NCI-H526 (cell line): ENCODE measurements at regions not wholly inside any gene's neighbourhood (a gene's known extent, or its start where the extent isn't known, plus 50 kb on each side); places are given as distances from the start of the nearest gene placed in this dataset.

Experiments used
- DNase-seq, 2 experiments: peaks; one replicate each; lab custom pipeline; 2025; lab: John Stamatoyannopoulos, UW

DNA sequence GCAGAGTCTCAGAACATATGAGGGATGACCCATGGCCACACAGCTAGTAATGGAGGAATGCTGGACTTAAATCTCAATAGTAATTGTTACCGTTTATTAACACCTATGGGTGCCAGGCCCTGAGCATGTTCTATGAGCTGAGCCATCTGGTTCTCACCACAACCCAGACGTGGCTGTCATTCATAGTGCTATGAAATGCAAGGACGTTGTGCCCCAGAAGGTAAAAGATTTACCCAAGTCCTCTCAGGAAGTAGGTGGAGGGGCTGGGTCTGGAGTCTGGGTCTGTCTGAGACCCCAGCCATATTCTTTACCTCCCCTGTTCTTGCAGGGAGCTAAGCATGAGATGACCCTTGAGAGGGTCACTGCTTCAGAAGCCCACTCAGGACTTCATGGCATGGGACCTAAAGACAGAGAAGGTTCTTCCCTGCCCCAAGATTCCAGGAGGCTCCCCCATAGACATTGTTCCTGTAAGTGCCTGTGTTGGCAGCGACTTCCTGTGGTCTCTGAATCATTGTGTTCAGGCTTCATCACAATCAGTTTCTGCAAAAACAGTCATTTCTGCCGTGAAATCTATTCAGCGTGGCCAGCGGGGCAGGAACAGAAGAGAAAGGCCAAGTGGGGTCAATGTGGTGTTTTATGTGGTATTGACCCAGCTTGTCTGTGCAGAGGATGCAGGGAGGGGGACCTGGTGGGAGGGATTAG lies 475.4 kb downstream of the PTPRU start:
- no peak for DNase-seq

- DNase-seq, result no peak
Measured at GRCh38 chr1:29709704-29710280, 473.5 kb downstream of the PTPRU start.

DNA sequence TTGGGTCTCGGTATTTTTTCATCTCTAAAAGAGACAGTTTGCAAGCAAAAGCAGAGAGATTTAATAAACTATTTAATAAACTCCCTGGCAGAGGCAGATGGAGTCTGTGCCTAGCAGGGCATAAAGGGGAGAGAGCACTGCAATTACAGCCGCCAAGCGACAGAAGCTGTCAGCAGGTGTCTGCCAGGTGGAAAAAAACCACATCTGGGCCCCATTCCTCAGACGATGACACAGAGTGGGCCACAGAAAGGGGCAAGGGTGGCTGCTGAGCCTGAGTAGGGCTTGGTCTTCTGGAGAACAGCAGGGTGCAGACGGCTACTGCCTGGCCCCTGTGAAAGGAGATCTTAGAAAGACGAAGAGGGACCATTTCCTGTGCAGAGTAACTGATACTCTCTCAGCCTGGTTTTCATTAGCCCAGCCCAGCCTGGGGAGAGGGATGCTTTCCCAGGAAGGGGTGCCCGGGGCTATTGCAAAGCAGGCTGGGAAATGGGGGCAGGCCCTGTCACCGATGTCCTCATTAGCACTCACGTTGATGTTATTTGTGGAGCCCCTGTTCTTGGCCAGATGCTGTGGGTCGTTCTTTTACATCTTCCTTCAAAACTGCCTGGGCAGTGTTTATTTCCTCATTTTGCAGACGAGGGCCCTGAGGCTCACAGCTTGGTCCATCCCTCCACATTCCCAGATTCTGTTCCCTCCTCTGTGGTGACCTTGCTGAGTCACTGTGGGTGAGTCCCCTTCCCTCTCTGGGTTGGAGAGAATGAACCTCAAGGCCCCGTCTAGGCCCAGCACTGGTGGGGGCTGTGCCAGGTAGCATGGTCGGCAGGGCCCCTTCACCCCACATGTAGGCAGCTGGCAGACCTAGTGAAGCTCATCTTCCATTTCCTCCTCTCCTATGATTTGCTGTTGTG lies 472.7 kb downstream of the PTPRU start:
- peak in 1 of 2 experiments; percentile 34 for DNase-seq

- DNase-seq, result no peak
Measured at GRCh38 chr1:29708381-29708780, 472.1 kb downstream of the PTPRU start.

DNA sequence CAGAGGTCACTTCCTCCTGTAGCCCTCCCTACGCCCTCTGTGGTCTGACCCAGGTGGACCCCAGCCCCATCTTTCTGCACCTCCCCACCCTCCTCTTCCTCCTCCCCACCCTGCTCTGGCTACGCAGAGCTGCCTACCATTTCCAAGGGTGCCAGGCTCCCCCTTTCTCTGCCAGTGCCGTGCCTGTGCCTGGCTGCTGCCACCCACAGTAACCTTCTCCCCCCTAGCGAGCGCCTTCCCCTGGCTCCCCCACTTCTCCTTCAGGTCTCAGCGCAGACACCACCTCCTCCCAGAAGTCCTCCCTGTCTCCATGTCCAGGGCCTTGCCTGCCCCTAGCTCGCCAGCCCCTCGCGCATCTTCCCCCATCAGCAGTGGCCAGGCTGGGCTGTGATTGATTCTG lies 471.5 kb downstream of the PTPRU start:
- no peak for DNase-seq

GRCh38 chr1:29706936-29707335 lies 470.6 kb downstream of the PTPRU start:
- DNase-seq, result peak; percentile 44 to 88

DNA sequence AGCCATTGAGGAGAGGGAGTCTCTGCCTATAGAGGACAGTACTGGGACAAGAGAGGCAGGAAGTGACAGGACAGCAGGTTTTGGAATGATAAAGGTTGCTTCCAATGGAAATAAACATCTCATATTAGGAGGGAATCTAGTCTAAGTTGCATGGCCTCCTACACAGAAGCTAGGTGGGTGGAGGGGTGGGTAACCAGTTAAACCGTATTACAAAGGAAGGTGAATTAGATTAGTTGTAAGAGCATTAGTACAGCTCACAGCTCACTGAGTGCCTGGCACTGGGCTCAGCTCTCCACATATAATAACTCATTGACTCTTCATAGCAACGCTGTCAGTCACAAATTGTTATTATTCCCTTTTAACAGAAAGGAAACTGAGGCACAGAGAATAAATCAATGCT lies 468.1 kb downstream of the PTPRU start:
- DNase-seq, result no peak

- DNase-seq, result peak; percentile 27 to 69
Measured at GRCh38 chr1:29703596-29704370, 467.5 kb downstream of the PTPRU start.

GRCh38 chr1:29700491-29700890 lies 464.2 kb downstream of the PTPRU start:
- DNase-seq, result no peak

DNA sequence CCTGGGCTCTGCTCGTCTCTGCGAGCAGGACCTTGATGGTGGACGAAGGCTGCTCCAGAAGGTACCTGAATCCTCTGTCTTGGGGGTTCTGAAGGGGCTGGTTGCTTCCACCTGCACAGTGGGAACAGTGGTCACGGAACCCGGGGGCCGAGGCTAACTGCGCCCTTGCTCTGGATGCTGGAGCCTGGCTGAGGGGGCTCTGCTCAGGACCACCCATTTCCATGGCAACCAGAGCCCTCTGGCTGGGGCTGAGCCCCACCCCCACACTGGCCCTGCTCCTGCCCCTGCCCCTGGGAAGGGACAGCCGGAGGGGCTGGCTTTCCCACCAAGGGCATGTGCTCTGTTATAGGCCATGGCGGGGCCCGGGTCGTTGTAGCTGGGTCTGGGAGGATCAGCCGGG lies 462.3 kb downstream of the PTPRU start:
- DNase-seq, result no peak

GRCh38 chr1:29698033-29698432 lies 461.7 kb downstream of the PTPRU start:
- peak; percentile 19 to 53 for DNase-seq

GRCh38 chr1:29697391-29697780 lies 461.1 kb downstream of the PTPRU start:
- DNase-seq, result no peak

- DNase-seq, result no peak
Measured at GRCh38 chr1:29696656-29697390, 460.5 kb downstream of the PTPRU start.

GRCh38 chr1:29695803-29696202 lies 459.5 kb downstream of the PTPRU start:
- no peak for DNase-seq

DNA sequence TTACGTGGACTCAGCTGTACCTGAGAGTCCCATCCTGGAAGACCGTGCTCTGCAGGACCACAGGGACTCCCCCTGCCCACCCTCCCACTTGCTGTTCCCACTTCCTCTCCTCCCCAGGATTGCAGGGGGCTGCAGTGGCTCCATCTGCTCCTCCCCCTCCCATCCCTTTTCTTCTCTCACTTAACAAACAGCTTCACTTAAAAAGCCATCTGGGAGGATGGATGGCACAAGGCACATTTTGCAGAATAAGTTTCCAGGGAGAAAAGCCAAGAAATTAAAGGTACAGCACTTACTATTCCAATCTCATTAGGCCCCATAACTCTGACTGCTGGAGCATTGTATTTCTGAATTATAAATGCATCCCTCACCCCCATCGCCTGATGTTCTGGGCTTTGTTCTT lies 458.7 kb downstream of the PTPRU start:
- DNase-seq, result no peak

DNA sequence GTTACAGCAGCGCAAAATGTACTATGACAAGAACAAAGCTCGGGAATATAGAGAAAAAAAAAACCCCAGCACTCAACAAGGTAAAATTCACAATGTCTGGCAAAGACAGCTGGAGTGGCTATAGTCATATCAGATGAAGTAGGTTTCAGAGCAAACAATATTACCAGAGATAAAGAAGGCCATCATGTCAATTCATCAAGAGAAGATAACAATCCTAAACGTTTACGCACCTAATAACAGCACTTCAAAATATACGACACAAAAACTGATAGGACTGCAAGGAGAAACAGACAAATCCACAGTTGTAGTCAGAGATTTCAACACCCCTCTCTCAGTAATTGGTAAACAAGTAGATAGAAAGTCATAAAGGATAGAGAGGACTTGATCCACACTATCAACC lies 455.2 kb downstream of the PTPRU start:
- no peak for DNase-seq

DNA sequence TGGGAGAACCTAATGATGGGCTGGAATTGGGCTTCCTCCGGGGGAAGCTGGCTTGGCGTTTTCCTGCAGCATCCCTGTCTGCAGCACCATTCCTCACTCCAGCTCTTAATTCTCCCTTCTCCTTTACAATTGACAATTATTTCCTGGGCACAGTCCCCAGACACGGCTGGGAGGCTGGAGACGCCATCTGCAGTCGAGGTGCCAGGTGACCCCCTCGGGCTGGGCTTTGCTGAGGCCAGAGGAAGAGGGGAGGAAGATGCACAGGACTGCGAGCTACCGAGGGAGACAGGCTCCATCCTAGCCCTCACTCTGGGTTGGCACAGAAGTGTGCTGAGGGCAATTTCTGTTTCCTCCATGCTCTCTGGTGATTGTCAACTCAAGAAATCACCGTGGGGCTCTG lies 453.8 kb downstream of the PTPRU start:
- DNase-seq, result no peak

DNA sequence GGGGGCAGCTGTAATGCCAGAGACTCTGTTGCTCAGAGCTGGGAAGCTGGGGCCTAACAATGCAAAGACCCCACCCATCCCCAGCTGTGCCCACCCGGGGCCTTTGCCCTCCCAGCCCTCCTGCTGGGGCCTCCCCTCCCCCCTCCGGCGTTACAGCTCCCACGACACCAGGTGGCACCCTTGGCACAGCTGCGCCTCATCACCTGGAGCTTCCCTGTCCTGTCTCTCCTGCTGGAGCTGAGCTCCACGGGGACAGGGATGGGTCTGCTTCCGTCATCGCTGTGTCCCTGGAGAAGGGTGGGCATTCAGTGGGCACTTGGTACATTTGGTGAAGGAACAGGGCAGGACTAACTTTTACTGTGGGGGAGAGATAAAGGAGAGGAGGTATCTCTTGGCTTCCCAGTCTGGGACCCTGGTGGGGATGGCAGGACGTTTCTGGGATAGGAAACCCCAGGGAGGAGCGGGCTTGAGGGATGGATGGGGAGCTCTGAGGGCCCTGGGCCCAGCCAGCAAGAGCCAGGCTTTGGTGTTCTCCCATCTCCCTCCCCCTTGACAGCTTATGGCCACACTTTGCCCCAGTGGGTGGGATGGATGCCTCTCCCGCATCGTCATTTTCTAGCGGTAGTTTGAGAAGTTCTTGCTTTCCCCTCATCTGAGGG lies 453.2 kb downstream of the PTPRU start:
- DNase-seq, result peak in 1 of 2 experiments; percentile 18

GRCh38 chr1:29688471-29689365 lies 452.4 kb downstream of the PTPRU start:
- DNase-seq, result no peak
